GM18502 (cell line): ENCODE measurements at regions not wholly inside any gene's neighbourhood (a gene's known extent, or its start where the extent isn't known, plus 50 kb on each side); places are given as distances from the start of the nearest gene placed in this dataset.
"Not testable (repeated sequence)": the region's sequence is repeated elsewhere in the genome, so short reads cannot be mapped to it uniquely, and the experiment has no call there.

Experiments used
- ATAC-seq: cut with Tn5 transposase; IDR thresholded peaks from one replicate; pipeline ENCODE4 v1.9.1; 2021; ENCODE audit warnings: mild to moderate bottlenecking; ENCODE audit not compliant: unreplicated experiment, poor library complexity

DNA sequence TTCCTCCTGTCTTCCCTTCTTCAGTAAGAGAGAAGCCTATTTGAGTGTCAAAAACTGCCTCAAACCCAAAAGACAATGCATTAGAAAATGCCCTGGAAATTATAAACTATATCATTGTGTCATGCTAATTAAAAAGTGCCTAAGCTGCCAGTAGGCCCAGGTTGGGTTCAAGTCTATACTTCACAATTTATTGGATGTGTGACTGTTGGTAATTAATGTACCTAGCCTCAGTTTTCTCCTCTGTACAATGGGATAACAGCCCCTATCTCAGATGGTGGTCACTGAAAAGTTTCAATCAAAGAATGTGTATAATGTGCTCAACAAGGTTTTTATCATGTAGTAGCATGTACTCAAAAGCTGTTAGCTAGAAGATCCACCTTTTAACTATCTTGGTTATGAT lies 246.9 kb upstream of the DUSP10 start:
- ATAC-seq = no peak

DNA sequence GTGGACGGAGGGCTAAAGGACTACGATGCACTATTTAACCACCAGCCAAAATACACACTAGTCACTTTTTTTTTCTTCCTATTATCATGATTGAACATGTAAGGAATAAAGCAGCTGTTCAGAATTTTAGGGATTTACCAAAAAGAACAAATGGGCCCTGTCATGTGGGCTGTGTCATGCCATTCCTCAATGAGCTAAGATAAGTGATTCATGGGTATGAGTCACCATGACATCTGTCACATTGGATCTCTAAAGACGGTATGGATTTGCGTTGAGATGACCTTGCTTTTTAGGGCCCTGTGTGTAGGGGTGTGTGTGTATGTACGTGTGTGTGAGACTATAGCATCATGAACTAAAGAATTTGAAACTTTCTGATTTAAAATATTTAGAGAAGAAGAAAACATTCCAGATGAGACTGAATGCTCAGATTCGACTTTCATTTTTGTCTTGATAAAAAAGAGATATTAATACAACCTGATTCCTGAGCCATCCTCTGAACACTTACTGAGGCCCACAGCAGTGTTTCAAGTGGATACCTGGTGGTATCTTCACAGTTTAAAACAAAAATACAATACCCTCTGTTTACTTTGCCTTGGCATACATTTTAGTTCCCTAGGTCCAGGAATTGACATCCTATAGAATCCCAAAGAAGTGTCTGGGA lies 246.1 kb upstream of the DUSP10 start:
- no peak for ATAC-seq

DNA sequence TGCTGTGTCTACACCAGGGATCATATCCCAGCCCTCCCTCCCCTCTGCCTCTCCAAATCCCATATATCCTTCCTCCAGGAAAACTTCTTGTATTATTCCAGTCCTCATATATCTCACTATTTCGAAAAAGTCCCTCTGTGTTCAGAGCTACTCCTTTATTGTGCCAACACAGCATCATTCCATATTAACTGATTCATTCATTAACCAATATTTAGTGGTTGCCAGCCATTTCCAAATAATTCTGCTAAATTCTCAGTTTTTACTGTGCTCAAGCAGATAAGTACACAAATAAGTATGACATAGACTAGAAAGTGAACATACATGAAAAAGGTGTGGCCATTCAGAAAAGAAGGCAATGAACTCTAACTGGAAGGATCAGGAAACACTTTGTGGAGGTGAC lies 241.6 kb upstream of the DUSP10 start:
- no peak for ATAC-seq

DNA sequence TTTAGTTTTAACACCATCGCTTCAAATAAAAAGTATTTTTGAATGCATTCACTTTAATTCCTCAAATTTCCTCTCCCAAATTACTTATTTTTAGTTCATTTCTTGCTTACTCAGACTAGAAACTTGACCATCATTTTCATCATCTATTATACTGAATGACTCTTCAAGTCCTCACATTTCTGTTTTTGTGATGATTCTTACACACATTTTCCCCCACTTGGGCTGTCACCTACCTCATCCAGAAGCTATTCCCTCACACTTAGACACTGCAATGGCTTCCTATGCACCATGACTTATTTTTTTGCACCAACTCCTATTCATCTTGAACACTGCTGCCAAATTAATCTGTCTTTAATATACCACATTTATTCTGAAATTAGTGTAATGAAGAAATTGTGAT lies 239.6 kb upstream of the DUSP10 start:
- no peak for ATAC-seq

DNA sequence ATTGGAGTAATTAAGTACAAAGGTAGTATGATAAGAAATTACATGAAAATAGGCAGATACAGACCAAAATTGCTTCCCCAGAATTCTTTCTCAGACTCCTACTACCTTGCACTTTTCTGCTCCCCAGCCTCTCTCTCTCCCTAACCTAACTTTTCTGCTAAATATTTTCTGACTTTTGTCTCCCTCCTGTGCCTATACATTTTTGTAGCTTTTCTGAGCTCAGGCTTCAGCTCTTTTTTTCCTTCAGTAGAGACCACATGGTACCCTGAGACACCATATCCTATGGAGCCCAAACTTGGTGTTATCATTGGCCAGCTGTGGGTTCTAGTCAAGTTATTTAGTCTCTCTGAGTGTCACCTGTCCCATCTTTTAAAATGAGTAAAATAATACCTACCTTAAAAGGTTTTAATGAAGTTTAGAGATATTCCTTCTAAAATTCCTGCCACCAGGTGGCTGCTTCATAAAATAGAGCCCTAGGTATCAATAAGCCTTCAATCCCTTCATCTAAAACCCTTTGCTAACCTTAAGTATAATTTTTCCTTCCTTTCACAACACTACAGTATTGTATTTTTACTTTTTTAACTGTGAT lies 237.6 kb upstream of the DUSP10 start:
- ATAC-seq = no peak

DNA sequence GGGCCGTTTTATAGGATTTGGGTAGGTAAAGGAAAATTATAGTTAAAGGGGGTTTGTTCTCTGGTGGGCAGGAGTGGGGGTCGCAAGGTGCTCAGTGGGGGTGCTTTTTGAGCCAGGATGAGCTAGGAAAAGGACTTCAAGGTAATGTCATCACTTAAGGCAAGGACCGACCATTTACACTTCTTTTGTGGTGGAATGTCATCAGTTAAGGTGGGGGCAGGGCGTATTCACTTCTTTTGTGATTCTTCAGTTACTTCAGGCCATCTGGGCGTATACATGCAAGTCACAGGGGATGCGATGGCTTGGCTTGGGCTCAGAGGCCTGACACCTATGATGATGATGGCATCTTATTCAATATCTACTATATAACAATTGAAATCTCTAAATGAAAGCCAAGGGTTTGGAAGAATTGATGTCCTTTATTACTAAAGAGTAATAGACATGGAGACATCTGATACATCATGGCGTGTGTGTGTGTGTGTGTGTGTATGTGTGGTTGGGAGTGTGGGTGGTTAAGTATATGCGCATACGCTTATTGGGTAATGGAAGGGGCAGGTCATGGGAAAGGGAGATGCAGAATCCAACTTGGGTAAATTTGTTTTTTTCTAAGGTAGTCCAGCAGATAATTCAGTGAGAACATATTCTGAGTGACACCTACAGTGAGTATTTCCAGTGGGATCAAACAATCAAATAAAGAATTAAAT lies 236.9 kb upstream of the DUSP10 start:
- ATAC-seq = not testable (repeated sequence)

DNA sequence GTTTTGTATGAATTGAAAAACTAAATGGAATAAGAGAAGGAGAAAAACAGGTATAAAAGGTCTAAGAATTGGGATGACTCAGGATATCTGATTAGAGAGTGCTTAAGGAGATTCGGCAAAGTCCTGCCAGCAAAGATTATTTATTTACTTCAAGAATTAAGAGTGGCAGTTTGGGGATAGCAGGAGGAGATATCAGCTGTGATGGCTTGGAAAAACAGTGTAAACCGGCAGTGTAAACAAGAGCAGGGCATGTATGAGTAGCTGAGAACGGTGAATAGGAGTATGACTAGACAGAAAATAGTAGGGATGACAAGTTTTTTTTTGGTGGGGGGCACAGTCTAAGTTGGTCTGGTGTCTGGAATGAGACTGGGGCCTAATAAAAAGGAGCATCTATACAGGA lies 231.9 kb upstream of the DUSP10 start:
- ATAC-seq = not testable (repeated sequence)

DNA sequence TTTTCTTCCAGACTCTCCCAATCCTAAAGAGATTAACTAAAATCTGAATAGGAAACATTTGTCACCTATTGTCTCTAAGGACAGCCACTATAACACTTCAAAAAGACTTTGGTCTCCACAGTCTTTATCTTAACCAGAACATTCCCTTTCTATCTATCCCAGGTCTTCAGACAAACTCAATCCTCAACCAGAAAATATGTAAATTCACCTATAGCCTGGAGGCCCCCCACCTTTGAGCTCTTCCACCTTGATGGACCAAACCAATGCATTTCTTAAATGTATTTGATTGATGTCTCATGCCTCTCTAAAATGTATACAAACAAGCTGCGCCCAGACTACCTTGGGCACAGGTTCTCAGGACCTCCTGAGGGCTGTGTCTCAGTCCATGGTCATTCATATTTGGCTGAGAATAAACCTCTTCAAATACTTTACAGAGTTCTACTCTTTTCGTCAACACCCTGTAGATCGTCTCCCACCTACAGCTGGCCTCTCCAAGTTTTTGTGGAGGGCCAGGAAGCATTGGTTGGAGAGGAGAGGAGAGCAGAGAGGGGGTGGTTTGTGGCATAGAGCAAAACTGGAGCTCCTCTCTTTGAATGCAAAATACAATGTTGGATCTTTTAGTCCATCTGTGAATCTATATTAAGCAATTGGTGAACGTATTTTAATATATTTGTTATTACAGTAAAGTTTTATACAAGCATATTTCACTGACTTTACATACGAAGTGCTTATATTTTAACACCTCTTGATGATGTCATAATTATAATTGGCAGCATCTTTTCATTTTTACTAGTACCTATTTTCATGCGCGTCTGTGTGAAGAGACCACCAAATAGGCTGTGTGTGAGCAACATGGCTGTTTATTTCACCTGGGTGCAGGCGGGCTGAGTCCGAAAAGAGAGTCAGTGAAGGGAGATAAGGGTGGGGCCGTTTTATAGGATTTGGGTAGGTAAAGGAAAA lies 230.7 kb upstream of the DUSP10 start:
- no peak for ATAC-seq

DNA sequence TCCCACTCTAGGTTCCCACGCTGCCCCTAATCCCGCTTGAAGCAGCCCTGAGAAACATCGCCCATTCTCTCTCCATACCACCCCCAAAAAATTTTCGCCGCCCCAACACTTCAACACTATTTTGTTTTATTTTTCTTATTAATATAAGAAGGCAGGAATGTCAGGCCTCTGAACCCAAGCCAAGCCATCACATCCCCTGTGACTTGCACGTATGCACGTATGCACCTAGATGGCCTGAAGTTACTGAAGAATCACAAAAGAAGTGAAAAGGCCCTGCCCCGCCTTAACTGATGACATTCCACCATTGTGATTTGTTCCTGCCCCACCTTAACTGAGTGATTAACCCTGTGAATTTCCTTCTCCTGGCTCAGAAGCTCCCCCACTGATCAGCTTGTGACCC lies 229.1 kb upstream of the DUSP10 start:
- not testable (repeated sequence) for ATAC-seq

DNA sequence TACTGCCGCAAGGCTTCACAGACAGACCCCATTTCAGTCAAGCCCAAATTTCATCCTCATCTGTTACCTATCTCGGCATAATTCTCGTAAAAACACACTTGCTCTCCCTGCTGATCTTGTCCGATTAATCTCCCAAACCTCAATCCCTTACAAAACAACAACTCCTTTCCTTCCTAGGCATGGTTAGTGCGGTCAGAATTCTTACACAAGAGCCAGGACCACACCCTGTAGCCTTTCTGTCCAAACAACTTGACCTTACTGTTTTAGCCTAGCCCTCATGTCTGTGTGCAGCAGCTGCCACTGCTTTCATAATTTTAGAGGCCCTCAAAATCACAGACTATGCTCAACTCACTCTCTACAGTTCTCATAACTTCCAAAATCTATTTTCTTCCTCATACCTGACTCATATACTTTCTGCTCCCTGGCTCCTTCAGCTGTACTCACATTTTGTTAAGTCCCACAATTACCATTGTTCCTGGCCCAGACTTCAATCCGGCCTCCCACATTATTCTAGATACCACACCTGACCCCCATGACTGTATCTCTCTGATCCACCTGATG lies 227.5 kb upstream of the DUSP10 start:
- not testable (repeated sequence) for ATAC-seq

DNA sequence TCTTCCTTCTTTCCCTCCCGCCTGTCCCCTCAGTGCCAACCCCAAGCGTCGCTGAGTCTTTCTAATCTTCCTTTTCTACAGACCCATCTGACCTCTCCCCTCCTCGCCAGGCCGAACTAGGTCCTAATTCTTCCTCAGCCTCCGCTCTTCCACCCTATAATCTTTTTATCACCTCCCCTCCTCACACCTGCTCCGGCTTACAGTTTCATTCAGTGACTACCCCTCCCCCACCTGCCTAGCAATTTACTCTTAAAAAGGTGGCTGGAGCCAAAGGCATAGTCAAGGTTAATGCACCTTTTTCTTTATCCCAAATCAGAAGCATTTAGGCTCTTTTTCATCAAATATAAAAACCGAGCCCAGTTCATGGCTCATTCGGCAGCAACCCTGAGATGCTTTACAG lies 225.6 kb upstream of the DUSP10 start:
- ATAC-seq = not testable (repeated sequence)

DNA sequence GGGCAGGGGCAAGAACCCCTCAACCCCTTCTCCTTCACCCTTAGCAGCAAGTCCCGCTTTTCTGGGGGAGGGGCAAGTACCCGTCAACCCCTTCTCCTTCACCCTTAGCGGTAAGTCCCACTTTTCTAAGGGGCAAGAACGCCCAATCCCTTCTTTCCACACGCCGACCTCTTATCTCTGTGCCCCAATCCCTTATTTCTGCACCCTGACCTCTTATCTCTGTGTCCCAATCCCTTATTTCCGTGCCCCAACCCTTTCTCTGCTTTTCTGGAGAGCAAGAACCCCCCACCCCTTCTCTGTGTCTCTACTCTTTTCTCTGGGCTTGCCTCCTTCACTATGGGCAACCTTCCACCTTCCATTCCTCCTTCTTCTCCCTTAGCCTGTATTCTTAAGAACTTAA lies 225.0 kb upstream of the DUSP10 start:
- ATAC-seq = not testable (repeated sequence)

DNA sequence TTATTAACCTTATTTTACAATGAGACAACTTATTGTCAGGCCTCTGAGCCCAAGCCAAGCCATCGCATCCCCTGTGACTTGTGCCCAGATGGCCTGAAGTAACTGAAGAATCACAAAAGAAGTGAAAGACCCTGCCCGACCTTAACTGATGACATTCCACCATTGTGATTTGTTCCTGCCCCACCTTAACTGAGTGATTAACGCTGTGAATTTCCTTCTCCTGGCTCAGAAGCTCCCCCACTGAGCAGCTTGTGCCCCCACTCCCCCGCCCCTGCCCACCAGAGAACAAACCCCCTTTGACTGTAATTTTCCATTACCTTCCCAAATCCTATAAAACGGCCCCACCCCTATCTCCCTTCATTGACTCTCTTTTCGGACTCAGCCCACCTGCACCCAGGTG lies 224.0 kb upstream of the DUSP10 start:
- not testable (repeated sequence) for ATAC-seq

DNA sequence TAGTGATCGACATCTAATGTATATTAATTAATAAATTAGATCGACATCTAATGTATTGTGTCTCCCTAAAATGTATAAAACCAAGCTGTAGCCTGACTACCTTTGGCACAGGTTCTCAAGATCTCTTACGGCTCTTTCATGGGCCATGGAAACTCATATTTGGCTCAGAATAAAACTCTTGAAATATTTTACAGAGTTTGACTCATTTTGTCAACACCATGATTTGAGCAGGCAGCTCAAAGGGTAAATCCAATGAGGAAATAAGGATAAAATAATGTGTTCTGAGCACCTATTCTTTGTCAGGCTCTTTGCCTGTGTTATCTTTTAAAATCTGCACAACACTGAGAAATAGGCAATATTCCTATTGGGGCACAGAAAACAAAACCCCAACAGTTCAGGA lies 223.4 kb upstream of the DUSP10 start:
- no peak for ATAC-seq

DNA sequence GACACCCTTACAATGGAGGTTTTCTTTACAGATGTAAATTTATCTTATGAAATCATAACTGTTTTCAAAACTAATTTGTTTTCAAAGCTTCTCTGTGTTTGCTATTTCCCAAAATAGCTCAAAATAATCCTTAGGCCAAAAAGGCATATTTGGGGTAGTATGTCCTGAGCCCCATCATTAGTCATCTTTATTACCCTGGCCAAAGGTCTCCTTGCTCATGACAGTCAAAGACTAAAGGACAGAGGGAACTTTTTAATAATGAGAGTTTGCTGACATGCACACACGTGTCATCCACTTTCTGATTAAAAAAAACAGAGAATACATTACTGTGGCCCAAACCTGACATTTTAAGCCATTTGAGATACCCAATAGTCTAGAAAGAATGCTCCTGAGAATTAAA lies 221.9 kb upstream of the DUSP10 start:
- no peak for ATAC-seq

DNA sequence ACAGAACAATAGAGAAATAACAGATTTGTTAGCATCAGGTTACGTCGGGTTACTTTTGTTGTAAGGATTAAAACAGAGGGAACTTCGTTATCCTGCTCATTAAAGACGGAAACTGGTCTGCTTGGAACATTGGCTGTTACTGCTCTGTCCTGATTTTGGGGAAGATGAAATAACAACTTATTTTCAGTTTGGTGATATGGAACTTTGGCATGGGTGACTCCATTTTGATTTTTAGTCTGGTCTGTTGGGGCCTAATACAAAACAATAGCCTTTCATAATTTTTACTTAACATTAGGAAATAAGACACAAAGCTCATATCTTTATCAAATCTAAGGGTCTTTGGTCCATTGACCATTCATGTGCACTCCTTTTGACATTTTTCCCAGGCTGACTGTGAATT lies 220.5 kb upstream of the DUSP10 start:
- ATAC-seq = no peak

DNA sequence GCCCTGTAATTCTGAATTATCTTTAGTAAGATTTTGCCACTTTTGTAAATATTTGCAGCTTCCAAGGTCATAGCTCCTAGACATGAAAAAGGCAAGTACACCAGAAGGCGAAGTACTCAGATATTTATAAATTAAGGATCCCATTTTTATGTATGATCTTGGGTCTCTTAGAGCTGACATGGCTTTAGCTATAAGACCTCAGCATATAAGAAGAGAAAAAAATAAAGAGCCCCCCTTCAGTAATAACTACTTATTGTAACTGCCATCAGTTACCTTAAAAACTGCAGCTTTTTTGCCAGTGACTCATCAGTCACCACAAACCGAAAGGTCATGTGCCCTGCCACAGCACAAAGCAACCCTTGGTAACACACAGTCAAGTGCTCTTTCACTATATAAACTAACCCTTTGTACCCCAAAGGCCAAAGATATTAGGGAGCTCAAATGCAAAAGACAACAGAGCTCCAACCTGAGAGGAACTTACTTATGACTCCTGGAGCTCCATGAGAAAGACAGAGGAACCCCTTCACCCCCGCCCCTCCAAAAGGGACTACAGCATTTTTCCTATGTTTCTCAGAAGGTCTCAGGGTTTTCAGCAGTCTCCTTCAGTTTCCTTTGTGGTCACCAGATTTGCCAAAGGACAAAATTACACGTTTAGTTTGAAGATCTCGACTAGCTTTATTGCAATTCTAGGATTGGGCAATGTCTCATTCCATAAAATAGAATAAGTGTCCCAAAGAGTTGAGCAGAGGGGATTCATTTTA lies 219.8 kb upstream of the DUSP10 start:
- ATAC-seq = peak; percentile 95

DNA sequence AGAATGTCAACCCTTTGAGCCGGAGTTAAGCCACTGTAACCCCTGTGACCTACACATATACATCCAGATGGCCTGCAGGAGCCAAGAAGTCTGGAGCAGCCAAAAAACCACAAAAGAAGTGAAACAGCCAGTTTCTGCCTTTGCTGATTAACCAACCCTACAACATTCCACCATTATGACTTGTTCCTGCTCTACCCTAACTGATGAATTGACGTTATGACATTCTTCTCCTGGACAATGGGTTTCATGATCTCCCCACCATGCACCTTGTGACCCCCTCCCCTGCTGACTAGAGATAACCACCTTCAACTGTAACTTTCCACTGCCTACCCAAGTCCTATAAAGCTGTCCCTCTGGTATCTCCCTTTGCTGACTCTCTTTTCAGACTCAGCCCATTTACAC lies 216.3 kb upstream of the DUSP10 start:
- not testable (repeated sequence) for ATAC-seq

DNA sequence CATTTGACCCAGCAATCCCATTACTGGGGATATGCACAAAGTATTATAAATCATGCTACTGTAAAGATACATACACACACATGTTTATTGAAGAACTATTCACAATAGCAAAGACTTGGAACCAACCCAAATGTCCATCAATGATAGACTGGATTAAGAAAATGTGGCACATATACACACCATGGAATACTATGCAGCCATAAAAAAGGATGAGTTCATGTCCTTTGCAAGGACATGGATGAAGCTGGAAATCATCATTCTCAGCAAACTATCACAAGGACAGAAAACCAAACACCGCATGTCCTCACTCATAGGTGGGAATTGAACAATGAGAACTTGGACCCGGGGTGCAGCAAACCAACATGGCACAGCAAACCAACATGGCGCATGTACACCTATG lies 215.5 kb upstream of the DUSP10 start:
- not testable (repeated sequence) for ATAC-seq

DNA sequence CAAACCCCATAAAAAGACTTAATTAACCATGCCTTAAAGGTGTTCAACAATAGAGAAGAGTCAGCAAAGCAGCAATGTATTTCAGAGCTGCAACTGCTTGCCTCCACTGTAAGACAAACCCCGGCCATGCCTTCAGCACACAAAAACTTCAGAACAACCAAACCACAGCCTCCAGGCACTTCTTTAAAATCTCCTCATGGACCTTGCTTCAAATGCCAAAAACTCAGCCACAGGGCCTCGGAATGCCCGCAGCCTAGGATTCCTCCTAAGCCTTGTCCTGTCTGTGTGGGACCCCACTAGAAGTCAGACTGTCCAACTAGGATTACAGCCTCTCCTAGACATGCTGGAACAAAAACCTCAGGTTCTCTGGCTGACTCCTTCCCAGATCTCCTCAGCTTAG lies 208.1 kb upstream of the DUSP10 start:
- ATAC-seq = no peak
